HL-60 (cell line): ENCODE measurements at regions not wholly inside any gene's neighbourhood (a gene's known extent, or its start where the extent isn't known, plus 50 kb on each side); places are given as distances from the start of the nearest gene placed in this dataset.
A peak's percentile ranks its signal among the peaks of the same experiment; 100 is the strongest.

Source experiments
- DNase-seq, 2 experiments: peaks; one replicate each; pipeline ENCODE4 v3.0.0-alpha.2; 2010 to 2020; ENCODE audit warnings: low read depth in 1 of 2, low spot score in 1 of 2
- H3K27ac ChIP-seq: fragments of 250-450 bp; sonication (Bioruptor Pico); replicated peaks from 2 replicates; pipeline ENCODE4 v1.5.1; 2020; ENCODE audit warnings: mild to moderate bottlenecking, moderate library complexity
- H3K27me3 ChIP-seq: fragments of 250-450 bp; sonication (Bioruptor Pico); 2 replicates; pipeline ENCODE4 v1.5.1; 2021; ENCODE audit warnings: mild to moderate bottlenecking, moderate library complexity; ENCODE audit not compliant: insufficient read depth, poor library complexity, severe bottlenecking
- H3K4me3 ChIP-seq: replicated peaks from 2 replicates; pipeline ENCODE4 v1.5.1; 2011; ENCODE audit warnings: mild to moderate bottlenecking, control low read depth, low read length; ENCODE audit not compliant: insufficient read depth
- GABPA ChIP-seq: IDR thresholded peaks from 2 replicates; pipeline ENCODE4 v1.6.1; 2012; ENCODE audit warnings: low read depth
- POLR2AphosphoS5 ChIP-seq: IDR thresholded peaks from 2 replicates; pipeline ENCODE4 v1.6.1; 2012; ENCODE audit warnings: low read depth
- SPI1 ChIP-seq: IDR thresholded peaks from 2 replicates; pipeline ENCODE4 v1.6.1; 2012; ENCODE audit warnings: low read depth, mild to moderate bottlenecking, borderline replicate concordance
- TF ChIP-seq, protein P1 (sequence below): IDR thresholded peaks from one replicate; pipeline ENCODE4 v1.5.1; 2011; ENCODE audit warnings: low read length, control low read depth, inconsistent platforms; ENCODE audit not compliant: insufficient read depth
- TF ChIP-seq, protein P2 (sequence below): IDR thresholded peaks from 2 replicates; pipeline ENCODE4 v1.6.1; 2012; ENCODE audit warnings: low read depth; ENCODE audit not compliant: insufficient replicate concordance

DNA sequence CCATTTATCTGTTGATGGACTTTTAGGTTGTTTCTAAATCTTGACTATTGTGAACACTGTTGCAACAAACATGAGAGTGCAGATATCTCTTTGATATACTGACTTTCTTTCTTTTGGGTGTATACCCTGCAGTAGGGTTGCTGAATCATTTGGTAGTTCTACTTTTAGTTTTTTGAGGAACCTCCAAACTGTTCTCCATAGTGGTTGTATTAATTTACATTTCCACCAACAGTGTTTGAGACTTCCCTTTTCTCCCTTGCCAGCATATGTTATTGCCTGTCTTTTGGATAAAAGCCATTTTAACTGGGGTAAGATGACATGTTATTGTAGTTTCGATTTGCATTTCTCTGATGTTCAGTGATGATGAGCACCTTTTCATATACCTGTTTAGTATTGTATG is 330.0 kb downstream of the DDX10 start:
- H3K27ac ChIP-seq, result peak overlapping the region; percentile 31
- H3K4me3 ChIP-seq, result no peak overlapping the region
- TF ChIP-seq GABPA, result no peak
- TF ChIP-seq, protein P1, sequence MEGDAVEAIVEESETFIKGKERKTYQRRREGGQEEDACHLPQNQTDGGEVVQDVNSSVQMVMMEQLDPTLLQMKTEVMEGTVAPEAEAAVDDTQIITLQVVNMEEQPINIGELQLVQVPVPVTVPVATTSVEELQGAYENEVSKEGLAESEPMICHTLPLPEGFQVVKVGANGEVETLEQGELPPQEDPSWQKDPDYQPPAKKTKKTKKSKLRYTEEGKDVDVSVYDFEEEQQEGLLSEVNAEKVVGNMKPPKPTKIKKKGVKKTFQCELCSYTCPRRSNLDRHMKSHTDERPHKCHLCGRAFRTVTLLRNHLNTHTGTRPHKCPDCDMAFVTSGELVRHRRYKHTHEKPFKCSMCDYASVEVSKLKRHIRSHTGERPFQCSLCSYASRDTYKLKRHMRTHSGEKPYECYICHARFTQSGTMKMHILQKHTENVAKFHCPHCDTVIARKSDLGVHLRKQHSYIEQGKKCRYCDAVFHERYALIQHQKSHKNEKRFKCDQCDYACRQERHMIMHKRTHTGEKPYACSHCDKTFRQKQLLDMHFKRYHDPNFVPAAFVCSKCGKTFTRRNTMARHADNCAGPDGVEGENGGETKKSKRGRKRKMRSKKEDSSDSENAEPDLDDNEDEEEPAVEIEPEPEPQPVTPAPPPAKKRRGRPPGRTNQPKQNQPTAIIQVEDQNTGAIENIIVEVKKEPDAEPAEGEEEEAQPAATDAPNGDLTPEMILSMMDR, result no peak
- peak; percentile 92 for TF ChIP-seq SPI1
- no peak for TF ChIP-seq POLR2AphosphoS5
- TF ChIP-seq, protein P2, sequence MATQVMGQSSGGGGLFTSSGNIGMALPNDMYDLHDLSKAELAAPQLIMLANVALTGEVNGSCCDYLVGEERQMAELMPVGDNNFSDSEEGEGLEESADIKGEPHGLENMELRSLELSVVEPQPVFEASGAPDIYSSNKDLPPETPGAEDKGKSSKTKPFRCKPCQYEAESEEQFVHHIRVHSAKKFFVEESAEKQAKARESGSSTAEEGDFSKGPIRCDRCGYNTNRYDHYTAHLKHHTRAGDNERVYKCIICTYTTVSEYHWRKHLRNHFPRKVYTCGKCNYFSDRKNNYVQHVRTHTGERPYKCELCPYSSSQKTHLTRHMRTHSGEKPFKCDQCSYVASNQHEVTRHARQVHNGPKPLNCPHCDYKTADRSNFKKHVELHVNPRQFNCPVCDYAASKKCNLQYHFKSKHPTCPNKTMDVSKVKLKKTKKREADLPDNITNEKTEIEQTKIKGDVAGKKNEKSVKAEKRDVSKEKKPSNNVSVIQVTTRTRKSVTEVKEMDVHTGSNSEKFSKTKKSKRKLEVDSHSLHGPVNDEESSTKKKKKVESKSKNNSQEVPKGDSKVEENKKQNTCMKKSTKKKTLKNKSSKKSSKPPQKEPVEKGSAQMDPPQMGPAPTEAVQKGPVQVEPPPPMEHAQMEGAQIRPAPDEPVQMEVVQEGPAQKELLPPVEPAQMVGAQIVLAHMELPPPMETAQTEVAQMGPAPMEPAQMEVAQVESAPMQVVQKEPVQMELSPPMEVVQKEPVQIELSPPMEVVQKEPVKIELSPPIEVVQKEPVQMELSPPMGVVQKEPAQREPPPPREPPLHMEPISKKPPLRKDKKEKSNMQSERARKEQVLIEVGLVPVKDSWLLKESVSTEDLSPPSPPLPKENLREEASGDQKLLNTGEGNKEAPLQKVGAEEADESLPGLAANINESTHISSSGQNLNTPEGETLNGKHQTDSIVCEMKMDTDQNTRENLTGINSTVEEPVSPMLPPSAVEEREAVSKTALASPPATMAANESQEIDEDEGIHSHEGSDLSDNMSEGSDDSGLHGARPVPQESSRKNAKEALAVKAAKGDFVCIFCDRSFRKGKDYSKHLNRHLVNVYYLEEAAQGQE, result no peak
- no peaks in the 10 kb centered on the region for H3K27me3 ChIP-seq
- DNase-seq, result peak in 1 of 2 experiments; percentile 64

DNA sequence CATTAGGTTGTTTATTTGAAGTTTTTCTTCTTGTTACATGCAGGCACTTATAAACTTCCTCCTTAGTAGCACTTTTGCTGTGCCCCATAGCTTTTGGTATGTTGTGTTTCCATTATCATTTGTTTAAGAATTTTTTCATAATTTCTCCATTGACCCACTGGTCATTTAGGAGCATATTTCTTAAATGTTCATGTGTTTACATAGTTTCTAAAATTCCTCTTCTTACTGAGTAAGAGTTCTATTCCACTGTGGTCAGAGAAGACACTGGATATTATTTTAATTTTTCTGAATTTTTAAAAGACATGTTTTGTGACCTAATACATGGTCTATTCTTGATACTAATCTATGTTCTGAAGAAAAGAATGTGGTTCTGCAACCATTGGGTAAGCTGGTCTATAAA is 333.0 kb downstream of the DDX10 start:
- no peak for DNase-seq
- H3K4me3 ChIP-seq, result no peak overlapping the region
- H3K27me3 ChIP-seq, result no peaks in the 10 kb centered on the region
- TF ChIP-seq, protein P1, result no peak
- TF ChIP-seq SPI1 (no peak), GABPA (no peak), POLR2AphosphoS5 (no peak)
- TF ChIP-seq, protein P2, result no peak
- H3K27ac ChIP-seq, result no peak overlapping the region

DNA sequence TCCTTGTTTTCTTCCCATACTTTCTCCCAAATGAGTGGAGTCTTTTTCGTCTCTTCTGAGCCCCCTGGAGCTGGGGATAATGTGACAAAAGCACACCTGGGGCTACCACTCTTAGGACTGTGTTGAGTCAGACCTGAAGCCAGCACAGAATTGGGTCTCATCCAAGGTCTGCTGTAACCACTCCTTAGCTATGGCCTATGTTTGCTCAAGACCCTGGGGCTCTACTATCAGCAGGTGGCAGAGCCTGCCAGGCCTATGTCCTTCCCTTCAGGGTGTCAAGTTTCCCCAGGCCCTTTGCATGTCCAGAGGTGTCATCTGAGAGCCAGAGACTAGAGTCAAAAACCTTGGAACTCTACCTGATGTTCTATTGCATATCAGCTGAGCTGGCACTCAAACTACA is 335.7 kb downstream of the DDX10 start:
- no peak for DNase-seq
- TF ChIP-seq GABPA, result no peak
- TF ChIP-seq, protein P1, result no peak
- no peak for TF ChIP-seq POLR2AphosphoS5
- TF ChIP-seq SPI1, result no peak
- TF ChIP-seq, protein P2, result no peak
- no peaks in the 10 kb centered on the region for H3K27me3 ChIP-seq

More for the DNA sequence above, 335.7 kb downstream of the DDX10 start:
- no peak overlapping the region for H3K27ac ChIP-seq
- H3K4me3 ChIP-seq, result no peak overlapping the region
